HG02981 (cell line): ENCODE measurements at regions not wholly inside any gene's neighbourhood (a gene's known extent, or its start where the extent isn't known, plus 50 kb on each side); places are given as distances from the start of the nearest gene placed in this dataset.
"Not testable (repeated sequence)": the region's sequence is repeated elsewhere in the genome, so short reads cannot be mapped to it uniquely, and the experiment has no call there.

Experiments used
- ATAC-seq: cut with Tn5 transposase; IDR thresholded peaks from one replicate; pipeline ENCODE4 v1.9.1; 2021; ENCODE audit warnings: mild to moderate bottlenecking, moderate library complexity; ENCODE audit not compliant: unreplicated experiment

DNA sequence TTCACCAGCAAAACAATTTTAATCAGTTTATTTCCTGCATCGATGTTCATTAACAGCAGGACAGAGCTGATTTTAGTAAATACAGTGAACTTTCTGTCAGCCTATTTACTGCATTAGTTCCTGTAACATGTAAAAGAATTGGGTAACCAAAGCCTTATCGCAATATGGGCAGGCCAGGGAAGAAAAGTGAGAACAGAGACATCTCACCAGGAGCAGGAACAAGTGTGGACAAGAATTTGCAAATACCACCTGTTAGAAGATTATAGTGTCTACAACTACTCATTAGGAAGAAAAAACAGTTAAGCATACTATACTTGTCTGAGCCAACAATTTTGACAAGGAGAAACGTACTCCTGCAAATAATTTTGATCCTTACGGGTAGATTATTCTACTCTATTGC lies 1293.9 kb downstream of the PLA2G4A start:
- ATAC-seq: no peak

DNA sequence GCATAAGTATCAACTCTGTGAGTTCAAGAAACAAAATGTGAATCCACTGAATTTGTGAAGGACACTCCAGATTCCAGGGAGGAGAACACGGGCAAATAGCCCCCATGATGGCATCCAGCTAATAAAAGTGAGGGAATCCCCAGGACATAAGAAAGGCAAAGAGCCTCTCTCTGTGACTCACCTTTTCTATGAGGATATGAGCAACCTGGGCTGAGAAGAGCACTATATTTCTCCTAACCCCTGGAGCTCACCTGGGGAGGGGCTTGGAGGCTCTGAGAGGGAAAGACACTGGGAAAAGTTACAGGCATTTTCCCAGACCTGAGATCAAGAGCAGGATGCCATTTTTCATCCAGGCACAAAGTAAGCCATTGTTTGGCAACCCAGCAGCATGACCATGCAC lies 1298.8 kb downstream of the PLA2G4A start:
- no peak for ATAC-seq

DNA sequence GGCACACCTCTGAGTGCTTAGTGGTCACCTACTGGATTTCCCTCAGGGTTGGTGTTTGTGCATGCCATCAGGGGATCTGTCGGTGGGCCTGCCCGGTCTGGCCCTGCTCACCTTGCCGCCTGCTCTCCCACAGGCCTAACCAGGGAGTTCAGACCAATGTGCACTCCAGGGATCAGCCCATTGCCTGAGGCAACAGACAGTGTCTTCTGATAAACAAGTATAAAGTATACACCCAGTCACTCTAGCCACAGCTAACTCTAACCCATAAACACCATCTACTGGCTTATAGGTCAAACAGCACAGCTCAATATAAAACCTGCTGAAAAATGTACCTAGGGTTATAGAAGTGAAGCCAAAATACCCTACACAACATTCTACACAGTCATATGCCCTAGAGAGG lies 1300.0 kb downstream of the PLA2G4A start:
- ATAC-seq: no peak

DNA sequence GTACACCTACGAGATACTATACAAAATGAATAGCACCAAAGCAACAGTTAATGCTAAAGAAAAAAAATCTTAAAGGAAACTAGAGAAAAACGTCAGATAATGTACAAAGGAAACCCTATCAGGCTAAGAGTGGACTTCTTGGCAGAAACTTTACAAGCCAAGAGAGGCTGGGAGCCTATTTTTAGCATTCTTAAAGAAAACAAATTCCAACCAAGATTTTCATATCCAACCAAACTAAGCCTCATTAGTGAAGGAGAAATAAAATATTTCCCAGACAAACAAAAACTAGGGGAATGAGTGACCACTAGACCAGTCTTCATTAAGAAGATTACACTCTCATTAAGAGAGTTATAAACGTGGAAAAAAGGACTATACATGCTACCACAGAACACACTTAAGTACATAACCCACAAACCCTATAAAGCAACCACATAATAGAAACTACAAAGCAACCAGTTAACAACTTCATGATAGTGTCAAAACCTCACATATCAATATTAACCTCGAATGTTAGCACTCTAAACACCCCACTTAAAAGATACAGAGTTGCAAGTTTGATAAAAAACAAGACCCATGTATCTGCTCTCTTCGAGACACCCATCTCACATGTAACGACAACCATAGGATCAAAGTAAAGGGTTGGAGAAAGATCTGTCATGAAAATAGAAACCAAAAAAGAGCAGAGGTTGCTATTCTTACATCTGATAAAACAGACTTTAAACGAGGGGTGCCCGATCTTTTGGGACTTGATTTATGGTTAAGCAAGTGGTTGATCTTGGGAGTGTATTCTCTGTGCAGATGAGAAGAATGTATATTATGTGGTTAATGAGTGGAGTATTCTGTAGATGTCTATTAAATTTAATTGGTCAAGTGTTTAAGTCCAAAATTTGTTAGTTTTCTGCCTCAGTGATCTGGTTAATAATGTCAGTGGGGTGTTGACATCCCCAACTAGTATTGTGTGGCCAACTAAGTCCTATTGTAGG lies 1301.4 kb downstream of the PLA2G4A start:
- no peak for ATAC-seq

DNA sequence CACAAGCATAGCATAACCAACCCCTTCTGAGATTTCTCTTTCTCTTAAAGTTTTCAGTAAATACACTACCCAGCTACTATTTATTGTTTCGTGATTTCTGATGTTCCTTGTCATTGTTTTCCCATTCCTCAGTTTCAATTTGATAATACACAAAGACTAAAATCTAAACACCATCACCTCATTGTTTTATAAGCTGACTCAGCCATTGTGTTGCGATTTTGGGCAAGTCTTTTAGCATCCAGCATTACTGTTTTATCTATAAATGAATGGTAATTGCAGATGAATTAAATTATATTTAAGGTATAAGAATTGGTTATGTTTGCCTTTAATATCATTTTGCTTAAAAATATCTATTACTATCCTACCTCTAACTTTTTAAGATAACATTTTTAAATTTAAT lies 1308.5 kb downstream of the PLA2G4A start:
- no peak for ATAC-seq

DNA sequence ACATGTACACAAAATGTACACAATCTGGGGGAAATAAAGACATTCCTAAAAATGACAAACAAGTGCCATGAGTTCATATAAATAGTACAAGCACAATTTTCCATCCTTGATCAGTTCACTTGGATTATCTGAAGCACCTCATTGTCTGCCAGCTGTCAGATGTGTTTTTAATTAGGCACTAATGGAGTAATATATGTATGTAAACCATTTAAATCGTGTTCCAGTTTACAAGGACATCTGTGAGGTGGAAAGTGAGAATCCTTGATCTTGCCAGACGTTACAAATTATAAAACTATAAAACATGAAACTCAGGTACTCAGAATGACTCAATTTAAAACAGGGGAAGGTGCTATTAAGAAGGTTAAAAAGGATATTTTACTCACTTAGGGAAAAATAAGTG lies 1312.2 kb downstream of the PLA2G4A start:
- no peak for ATAC-seq

DNA sequence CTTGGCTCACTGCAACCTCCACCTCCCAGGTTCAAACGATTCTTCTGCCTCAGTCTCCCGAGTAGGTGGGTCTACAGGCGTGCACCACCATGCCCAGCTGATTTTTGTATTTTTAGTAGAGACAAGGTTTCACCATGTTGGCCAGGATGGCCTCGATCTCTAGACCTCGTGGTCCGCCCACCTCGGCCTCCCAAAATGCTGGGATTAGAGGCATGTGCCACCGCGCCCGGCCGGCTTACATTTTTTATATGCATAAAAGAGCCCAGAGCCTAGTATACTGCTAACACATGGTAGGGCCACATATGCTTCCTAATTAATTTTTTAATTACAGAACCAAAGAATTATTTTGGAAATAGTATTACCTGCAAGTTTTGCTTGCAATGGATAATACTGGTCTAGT lies 1325.4 kb downstream of the PLA2G4A start:
- ATAC-seq: no peak

DNA sequence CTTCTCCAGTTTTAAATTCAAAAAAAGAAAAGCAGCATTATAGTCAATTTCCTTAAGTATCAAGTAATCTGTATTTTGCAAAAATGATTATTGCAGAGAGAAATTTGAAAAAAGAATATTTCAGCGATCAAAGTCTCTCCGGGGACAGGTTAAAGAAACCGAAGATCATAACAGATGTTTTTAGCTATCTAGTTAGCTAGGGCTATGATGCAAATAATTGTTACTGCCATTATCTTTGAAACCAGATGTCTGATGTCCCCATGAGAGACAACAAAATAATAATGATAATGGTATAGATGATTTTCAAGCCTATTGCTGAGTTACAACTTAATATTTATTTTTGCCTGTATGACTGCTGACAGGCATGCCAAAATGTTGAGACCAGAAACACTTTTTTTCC lies 1326.0 kb downstream of the PLA2G4A start:
- ATAC-seq: no peak

DNA sequence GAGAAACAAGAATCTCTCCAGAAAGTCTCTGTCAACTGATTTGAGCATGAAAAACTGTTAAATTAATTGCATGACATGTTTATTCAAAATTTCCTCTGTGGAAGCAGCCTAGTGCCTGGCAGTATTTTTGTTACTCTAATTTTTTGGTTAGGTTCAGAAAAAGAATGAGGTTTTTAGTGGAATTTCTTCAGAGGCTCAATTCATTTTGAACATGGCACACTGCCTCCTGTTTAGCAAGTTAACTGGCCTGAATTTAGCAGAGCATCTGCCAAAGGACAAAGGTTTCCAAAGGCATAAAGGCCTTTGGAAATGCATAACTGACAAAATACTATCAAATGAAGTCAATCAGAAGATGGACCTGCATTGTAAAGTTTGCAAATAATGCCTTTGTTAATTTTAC lies 1326.5 kb downstream of the PLA2G4A start:
- ATAC-seq: no peak

DNA sequence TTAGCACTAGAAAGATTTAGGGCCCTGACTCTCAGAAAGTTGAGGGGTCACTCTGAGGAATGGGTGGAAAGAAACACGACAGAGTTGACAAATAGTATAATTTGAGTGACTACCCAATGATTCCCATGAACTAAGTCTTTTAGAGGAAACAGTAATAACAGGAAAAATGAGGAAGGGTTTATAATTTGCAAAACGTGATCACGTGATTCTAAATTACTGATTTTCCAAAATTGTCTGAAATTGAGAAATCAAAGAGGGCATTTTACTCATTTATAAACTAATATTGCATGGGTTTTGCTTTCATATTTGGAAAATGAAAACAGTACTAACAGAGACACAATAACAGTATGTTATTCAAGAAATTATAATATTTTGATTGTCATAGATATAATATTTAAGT lies 1335.7 kb downstream of the PLA2G4A start:
- no peak for ATAC-seq

DNA sequence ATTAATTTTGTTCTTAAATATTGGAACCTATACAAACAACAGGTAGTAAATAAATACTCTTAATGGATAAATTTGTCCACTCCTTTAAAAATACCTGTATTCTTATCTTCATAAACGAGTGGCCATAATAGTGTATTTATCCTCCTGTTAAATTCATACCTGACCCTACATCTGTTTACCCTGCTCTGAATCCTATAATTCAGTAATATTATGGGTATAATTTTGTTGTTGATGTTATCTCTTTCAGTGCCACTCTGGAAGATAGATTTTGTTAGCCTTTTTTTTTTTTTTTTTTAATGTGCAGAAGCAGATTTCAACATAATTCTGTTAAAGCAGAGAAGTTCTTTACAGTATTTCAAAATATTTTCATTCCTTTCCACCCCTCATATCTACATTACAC lies 1337.9 kb downstream of the PLA2G4A start:
- no peak for ATAC-seq

DNA sequence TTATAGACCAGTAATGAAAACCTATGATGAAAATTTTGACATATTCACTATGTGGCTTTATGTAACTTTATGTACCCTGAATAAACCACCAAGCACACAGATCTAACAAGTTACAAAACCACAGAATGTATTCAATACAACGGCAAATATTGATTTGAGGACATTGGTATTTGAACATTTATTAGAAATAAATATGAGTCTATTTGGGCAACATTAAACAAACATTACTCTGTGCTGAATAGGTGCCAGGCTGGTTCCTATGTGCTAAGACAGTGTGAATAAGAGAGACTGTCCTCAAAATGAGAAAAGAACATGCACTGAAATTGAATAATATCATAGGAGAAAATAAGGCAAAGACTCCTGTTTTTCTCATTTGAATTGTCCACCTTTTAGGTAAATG lies 1341.2 kb downstream of the PLA2G4A start:
- ATAC-seq: no peak

DNA sequence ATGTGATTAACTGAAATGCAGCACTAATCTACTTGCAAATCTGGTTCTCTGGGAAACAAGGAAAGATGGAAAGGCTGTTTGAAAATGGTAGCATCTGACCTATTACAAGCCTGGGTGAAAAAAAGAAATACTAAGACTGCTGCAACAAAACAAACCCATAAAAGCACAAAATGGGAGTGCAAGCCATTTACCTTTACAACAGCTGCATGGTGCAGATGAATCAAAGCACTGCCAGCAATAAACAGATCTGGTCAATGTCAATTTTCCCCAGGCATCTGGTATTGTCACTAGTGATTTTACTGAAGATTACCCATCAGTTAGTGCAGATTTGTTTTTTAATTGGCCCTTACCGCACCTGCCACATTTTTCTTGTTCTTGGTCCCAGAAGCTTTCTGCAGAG lies 1341.7 kb downstream of the PLA2G4A start:
- ATAC-seq: no peak

DNA sequence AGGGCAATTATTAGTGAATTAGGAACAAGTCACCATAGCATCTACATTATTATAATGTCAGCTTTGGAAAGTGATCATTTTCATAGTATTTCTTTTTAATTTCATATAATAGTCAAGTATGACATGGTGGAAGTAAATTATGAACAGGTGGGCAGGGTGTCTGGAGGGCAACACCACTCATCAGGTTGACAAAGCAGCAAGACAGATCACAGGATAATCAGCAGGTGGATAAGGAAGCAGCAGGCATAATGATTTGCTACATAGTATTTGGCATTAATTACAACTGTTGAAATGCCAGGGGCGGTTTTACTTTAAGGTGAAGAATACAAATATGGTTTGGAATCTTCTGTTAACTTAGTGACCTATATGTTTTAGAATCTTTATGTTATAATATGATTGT lies 1342.2 kb downstream of the PLA2G4A start:
- ATAC-seq: no peak

DNA sequence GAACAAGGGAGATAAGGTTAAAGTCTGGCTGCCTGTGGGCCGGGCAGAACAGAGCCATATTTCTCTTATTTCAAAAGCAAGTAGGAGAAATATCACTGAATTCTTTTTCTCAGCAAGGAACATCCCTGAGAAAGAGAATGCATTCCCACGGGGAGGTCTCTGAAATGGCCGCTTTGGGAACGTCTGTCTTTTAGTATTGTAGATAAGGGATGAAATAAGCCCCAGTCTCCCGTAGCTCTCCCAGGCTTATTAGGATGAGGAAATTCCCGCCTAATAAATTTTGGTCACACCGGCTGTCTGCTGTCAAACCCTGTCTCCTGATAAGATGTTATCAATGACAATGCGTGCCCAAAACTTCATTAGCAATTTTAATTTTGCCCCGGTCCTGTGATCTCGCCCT lies 1353.3 kb downstream of the PLA2G4A start:
- not testable (repeated sequence) for ATAC-seq

DNA sequence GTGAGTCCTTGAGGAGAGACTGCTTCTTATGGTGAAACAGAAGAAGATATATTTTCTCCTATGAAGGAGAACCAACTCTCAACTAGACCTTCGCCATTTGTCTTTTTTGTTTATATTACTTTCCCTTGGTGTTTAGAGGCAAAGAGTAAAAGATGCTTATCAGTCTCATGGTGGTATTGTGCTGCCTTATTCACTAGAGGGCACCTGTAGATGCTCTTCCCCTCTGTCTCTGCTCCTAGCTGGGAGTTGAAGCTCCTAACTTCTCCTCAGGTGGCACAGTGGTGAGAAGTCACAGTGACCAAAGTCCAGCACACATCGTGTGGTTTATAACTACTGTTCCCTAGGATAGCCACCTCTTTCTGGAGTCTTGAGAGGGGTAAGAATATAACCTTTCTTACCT lies 1359.6 kb downstream of the PLA2G4A start:
- ATAC-seq: no peak

DNA sequence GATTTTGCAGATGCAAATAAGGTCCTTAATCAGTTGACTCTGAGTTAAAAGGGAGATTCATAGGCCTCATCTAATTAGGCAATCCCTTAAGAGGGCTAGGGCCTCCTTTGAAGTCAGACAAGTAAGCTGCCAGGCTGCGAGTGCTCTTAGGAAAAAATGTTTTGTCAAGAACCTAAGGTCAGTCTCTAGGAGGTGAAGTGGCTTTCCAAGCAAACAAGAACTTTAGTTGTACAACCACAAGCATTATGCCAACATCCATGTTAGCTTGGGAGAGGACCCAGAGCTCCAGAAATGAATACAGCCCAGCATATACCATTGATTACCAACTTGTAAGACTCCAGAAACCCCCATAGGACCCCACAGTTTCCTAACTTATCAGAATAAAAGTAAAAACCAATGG lies 1366.2 kb downstream of the PLA2G4A start:
- ATAC-seq: no peak

DNA sequence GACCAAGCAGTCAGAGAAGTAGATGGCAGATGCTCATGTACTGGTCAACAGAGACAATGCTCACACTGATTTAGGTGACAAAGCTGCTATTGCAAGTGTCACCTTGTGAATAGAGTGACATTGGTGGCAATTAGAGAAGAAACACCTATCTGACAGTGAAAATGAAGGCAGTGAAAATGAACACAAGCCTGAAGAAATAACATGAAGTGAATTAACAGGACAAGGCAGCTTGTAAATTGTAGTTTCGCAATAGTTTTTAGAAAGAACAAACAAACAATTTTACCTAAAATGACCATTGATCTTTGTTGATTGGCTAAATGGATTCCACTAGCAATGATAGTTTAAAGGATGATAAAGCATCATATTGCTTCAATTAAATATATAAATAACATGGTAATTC lies 1389.5 kb downstream of the PLA2G4A start:
- no peak for ATAC-seq

DNA sequence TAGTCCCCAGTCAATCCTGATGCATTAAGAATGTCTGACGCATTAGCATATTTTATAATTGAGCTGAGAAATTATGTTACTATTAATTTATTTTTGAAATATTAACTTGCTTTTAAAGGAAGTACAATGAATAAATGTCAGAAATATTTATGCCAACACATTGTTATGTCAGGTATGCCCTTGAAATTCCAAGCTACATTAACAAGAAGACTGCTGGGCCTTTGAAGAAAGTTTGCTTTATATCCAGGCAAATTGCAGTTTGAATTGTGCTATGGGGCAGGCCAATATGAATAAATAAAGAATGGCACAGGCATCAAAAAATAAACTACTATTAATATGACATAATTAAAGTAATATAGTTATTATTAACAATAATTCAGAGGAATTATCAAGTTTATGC lies 1391.3 kb downstream of the PLA2G4A start:
- ATAC-seq: no peak

DNA sequence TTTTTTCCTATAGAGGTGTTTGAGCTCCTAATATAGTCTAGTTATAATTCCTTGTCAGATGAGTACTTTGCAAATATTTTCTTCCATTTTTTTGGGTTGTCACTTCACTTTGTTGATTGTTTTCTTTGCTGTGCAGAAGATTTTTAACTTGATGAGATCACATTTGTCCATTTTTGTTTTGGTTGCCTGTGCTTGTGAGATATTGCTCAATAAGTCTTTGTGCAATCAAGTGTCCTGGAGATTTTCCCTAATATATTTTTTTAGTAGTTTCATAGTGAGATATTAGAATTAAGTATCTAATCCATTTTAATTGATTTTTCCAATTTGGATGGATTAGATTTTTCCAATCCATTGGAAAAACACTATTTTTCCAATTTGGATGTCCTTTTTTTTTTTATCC lies 1395.5 kb downstream of the PLA2G4A start:
- ATAC-seq: no peak

DNA sequence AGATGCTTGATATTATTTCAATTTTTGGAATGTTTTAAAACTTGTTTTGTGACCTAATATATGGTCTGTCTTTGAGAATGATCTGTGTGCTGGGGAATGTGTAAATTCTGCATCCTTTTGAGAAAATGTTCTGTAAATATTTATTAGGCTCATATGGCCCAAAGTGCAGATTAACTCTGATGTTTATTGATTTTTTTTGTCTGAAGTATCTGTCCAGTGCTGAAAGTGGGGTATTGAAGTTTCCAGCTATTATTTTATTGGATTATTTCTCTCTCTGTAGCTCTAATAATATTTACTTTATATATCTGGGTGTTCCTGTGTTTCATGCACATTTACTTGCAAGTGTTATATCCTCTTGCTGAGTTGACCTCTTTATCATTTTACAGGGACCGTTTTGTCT lies 1397.2 kb downstream of the PLA2G4A start:
- no peak for ATAC-seq

DNA sequence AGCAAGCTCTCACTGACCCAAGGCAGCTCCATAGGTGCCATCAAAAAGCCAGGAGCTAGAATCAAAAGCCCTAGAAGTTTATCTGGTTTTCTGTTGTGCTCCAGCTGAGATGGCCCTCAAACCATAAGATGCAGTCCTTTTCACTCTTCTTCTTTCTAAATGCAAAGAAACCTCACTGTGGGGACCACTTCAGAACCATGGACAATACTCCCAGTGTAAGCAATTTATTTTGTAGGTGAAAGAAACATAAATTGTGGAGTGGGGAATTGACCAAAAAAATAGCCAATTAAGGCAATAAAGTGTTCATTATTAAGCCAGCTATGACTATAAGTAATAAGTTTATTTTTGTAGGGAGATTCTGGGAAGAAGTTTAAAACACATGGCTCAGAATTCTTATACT lies 1399.9 kb downstream of the PLA2G4A start:
- ATAC-seq: no peak
